Smooth muscle cell (in vitro differentiated cells): ENCODE measurements at regions not wholly inside any gene's neighbourhood (a gene's known extent, or its start where the extent isn't known, plus 50 kb on each side); places are given as distances from the start of the nearest gene placed in this dataset.

Experiments
- DNase-seq: peaks from one replicate; lab custom pipeline; 2025; ENCODE audit not compliant: unreplicated experiment; lab: John Stamatoyannopoulos, UW
- H2AFZ ChIP-seq: fragments of 200-600 bp; sonication (generic); 2 replicates; pipeline ENCODE4 v1.6.0; 2016; ENCODE audit warnings: antibody characterized with exemption, low read depth, mild to moderate bottlenecking
- H3F3A ChIP-seq: fragments of 200-600 bp; sonication (generic); 2 replicates; pipeline ENCODE4 v1.6.0; 2017; ENCODE audit warnings: antibody characterized with exemption, low read depth
- H3K27ac ChIP-seq: fragments of 200-600 bp; sonication (generic); 2 replicates; pipeline ENCODE4 v1.5.1; 2016; ENCODE audit warnings: low read depth, mild to moderate bottlenecking
- H3K27me3 ChIP-seq: fragments of 200-600 bp; sonication (generic); 2 replicates; pipeline ENCODE4 v1.6.1; 2016; ENCODE audit warnings: low read depth, mild to moderate bottlenecking
- H3K36me3 ChIP-seq: fragments of 200-600 bp; sonication (generic); 2 replicates; pipeline ENCODE4 v1.5.1; 2016; ENCODE audit warnings: low read depth
- H3K4me1 ChIP-seq: fragments of 200-600 bp; sonication (generic); 2 replicates; pipeline ENCODE4 v1.5.1; 2016; ENCODE audit warnings: low read depth
- H3K4me2 ChIP-seq: fragments of 200-600 bp; sonication (generic); 2 replicates; pipeline ENCODE4 v1.6.0; 2016; ENCODE audit warnings: mild to moderate bottlenecking
- H3K4me3 ChIP-seq: fragments of 200-600 bp; sonication (generic); 2 replicates; pipeline ENCODE4 v1.5.1; 2016; ENCODE audit warnings: mild to moderate bottlenecking
- H3K79me2 ChIP-seq: fragments of 200-600 bp; sonication (generic); 2 replicates; pipeline ENCODE4 v1.6.0; 2016; ENCODE audit warnings: low read depth, mild to moderate bottlenecking
- H3K9ac ChIP-seq: fragments of 200-600 bp; sonication (generic); 2 replicates; pipeline ENCODE4 v1.6.0; 2016; ENCODE audit warnings: low read depth
- H3K9me3 ChIP-seq: fragments of 200-600 bp; sonication (generic); replicated peaks from 2 replicates; pipeline ENCODE4 v1.5.1; 2016; ENCODE audit warnings: low read depth
- H4K20me1 ChIP-seq: fragments of 200-600 bp; sonication (generic); 2 replicates; pipeline ENCODE4 v1.6.0; 2016; ENCODE audit warnings: low read depth
- CTCF ChIP-seq: fragments of 200-600 bp; sonication (generic); IDR thresholded peaks from 2 replicates; pipeline ENCODE4 v1.5.1; 2017; ENCODE audit warnings: borderline replicate concordance, mild to moderate bottlenecking, antibody characterized with exemption; ENCODE audit not compliant: insufficient read depth, poor library complexity, severe bottlenecking
- WGBS: methylation state at CpG from one replicate; pipeline ENCODE4 v1.1.7; 2016; ENCODE audit warnings: low lambda C conversion rate; 5-methylcytosine and 5-hydroxymethylcytosine counted together

DNA sequence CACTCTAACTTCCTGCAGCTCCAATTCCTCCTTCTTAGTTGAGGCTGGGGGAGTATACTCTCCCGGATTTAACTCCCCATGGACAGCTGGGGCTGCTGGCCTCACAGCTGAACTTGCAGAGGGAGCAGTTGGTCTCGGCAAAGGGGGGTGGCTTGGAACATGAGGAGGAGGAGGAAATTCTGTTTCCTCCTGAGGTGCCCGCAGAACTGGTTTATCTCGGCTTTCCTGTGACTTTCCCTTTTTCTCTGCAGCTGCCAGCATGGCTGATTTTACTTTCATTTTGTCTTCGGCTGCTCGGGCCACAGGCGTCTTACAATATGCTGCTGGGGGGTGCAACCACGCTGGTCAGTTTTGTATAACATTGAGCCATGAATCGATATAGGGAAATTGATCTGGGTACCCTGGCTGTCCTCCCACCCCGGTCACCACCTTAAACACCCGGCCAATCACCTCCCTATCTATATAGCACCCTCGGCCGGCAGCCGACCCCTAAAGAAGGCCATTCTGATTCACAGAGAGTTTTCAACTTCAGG is 1317.6 kb downstream of the TMEM121 start:
- Histone ChIP-seq H3K27me3 (no peaks in the 10 kb centered on the region), H3K4me2 (no peak overlapping the region), H3K9ac (no peak overlapping the region), H3K4me1 (no peaks in the 10 kb centered on the region), H2AFZ (no peak overlapping the region), H3K27ac (no peak overlapping the region), H3F3A (no peaks in the 10 kb centered on the region), H3K36me3 (no peaks in the 10 kb centered on the region), H3K9me3 (no peaks in the 10 kb centered on the region), H3K4me3 (no peak overlapping the region), H4K20me1 (no peaks in the 10 kb centered on the region), H3K79me2 (no peaks in the 10 kb centered on the region)
- no peak for TF ChIP-seq CTCF
- WGBS: 89% methylated on average over 14 of the region's 14 CpGs
- DNase-seq: no peak

DNA sequence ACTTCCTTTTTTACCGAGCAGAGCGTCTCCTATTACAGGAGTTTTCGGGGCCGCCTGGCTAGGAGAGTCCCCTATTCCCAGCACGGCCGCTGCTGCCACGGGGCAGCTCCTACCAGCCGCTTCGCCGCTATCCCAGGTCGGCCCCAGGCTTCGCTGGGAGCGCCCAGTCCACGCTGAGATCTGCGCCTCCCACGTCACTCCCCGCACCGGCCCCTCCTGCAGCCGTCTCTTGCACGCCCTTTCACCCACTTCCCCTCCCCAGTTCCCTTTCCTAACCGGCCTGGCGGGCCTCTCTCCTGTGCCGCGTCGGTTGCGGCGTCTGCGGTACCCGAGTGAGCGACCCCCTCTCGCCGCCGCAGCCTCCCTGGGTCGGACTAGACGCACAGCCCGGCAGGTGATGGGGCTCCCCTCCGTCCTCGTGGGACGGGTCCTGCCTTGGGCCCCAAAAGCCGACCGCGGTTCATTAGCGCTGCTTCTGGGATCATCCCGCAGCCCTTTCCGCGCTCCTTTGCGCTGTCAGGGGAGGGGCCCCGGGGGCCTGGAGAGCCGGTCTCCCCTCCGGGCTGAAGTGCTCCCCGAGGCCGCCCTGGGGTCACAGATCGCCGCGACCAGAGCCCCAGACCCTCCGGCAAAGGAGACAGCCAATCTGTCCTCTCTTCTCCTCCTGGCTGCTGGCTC is 1318.4 kb downstream of the TMEM121 start:
- H3K4me3 ChIP-seq: no peak overlapping the region
- H3K4me2 ChIP-seq: no peak overlapping the region

GRCh38 chr14:106845286-106846087 is 1319.1 kb downstream of the TMEM121 start:
- TF ChIP-seq CTCF: no peak
- Histone ChIP-seq H2AFZ (no peak overlapping the region), H3K27me3 (no peaks in the 10 kb centered on the region), H3K4me3 (no peak overlapping the region), H3K4me1 (no peaks in the 10 kb centered on the region), H3K36me3 (no peaks in the 10 kb centered on the region), H3K27ac (no peak overlapping the region), H3K9me3 (no peaks in the 10 kb centered on the region), H3K4me2 (no peak overlapping the region), H3K9ac (no peak overlapping the region), H3K79me2 (no peaks in the 10 kb centered on the region), H4K20me1 (no peaks in the 10 kb centered on the region), H3F3A (no peaks in the 10 kb centered on the region)
- 76% methylated on average over 17 of the region's 17 CpGs for WGBS
- DNase-seq: no peak

More for the DNA sequence above, 1318.4 kb downstream of the TMEM121 start:
- WGBS: 92% methylated on average over 50 of the region's 56 CpGs
- Histone ChIP-seq H3K27me3 (no peaks in the 10 kb centered on the region), H2AFZ (no peak overlapping the region), H3K9ac (no peak overlapping the region), H3F3A (no peaks in the 10 kb centered on the region), H4K20me1 (no peaks in the 10 kb centered on the region), H3K27ac (no peak overlapping the region), H3K36me3 (no peaks in the 10 kb centered on the region), H3K9me3 (no peaks in the 10 kb centered on the region), H3K79me2 (no peaks in the 10 kb centered on the region), H3K4me1 (no peaks in the 10 kb centered on the region)
- TF ChIP-seq CTCF: no peak
- DNase-seq: no peak
